H9 (cell line): ENCODE measurements at regions not wholly inside any gene's neighbourhood (a gene's known extent, or its start where the extent isn't known, plus 50 kb on each side); places are given as distances from the start of the nearest gene placed in this dataset.

ENCODE experiments used
- DNase-seq: peaks from one replicate; pipeline ENCODE4 v3.0.0-alpha.2; 2017
- H2AFZ ChIP-seq: one replicate; pipeline ENCODE4 v1.6.1; 2013; ENCODE audit warnings: mild to moderate bottlenecking, low read length, control low read depth, moderate library complexity
- H2AK5ac ChIP-seq: 2 replicates; pipeline ENCODE4 v1.6.1; 2013; ENCODE audit warnings: low read length, control low read depth, mixed read lengths; ENCODE audit not compliant: insufficient read length
- H2BK120ac ChIP-seq: one replicate; pipeline ENCODE4 v1.6.1; 2013; ENCODE audit warnings: low read depth, mild to moderate bottlenecking, low read length, control low read depth, inconsistent platforms; ENCODE audit not compliant: poor library complexity, severe bottlenecking
- H2BK12ac ChIP-seq: 2 replicates; pipeline ENCODE4 v1.6.1; 2013; ENCODE audit warnings: low read length, control low read depth, mixed read lengths, low read depth; ENCODE audit not compliant: insufficient read length
- H2BK15ac ChIP-seq: 2 replicates; pipeline ENCODE4 v1.6.1; 2013; ENCODE audit warnings: low read depth, low read length, control low read depth
- H2BK20ac ChIP-seq: one replicate; pipeline ENCODE4 v1.6.1; 2013; ENCODE audit warnings: low read depth, mild to moderate bottlenecking, low read length, control low read depth, inconsistent platforms; ENCODE audit not compliant: poor library complexity, severe bottlenecking
- H2BK5ac ChIP-seq: 2 replicates; pipeline ENCODE4 v1.6.1; 2013; ENCODE audit warnings: low read length, control low read depth, mixed read lengths; ENCODE audit not compliant: insufficient read length
- H3K14ac ChIP-seq: 2 replicates; pipeline ENCODE4 v1.6.1; 2013; ENCODE audit warnings: low read length, control low read depth; ENCODE audit not compliant: insufficient read depth
- H3K18ac ChIP-seq: 2 replicates; pipeline ENCODE4 v1.6.1; 2013; ENCODE audit warnings: low read depth, mild to moderate bottlenecking, mixed read lengths, low read length, control low read depth; ENCODE audit not compliant: insufficient read length
- H3K23ac ChIP-seq: 2 replicates; pipeline ENCODE4 v1.6.1; 2013; ENCODE audit warnings: low read length, control low read depth, mixed read lengths, low read depth; ENCODE audit not compliant: insufficient read length
- H3K23me2 ChIP-seq: 2 replicates; pipeline ENCODE4 v1.6.1; 2013; ENCODE audit warnings: low read depth, mild to moderate bottlenecking, mixed read lengths, low read length, control low read depth; ENCODE audit not compliant: insufficient read length, poor library complexity, severe bottlenecking
- H3K27ac ChIP-seq: 2 replicates; pipeline ENCODE4 v1.5.1; 2013; ENCODE audit warnings: low read length, control low read depth, mixed read lengths, low read depth; ENCODE audit not compliant: insufficient read length
- H3K27me3 ChIP-seq: 2 replicates; pipeline ENCODE4 v1.6.1; 2013; ENCODE audit warnings: low read length, control low read depth, inconsistent platforms; ENCODE audit not compliant: insufficient read depth
- H3K4ac ChIP-seq: 2 replicates; pipeline ENCODE4 v1.6.1; 2013; ENCODE audit warnings: low read depth, mild to moderate bottlenecking, control low read depth, inconsistent platforms, low read length, moderate library complexity
- H3K4me1 ChIP-seq: 2 replicates; pipeline ENCODE4 v1.6.1; 2013; ENCODE audit warnings: low read length, control low read depth, inconsistent platforms; ENCODE audit not compliant: insufficient read depth
- H3K4me2 ChIP-seq: 2 replicates; pipeline ENCODE4 v1.6.1; 2013; ENCODE audit warnings: low read length, control low read depth, mixed read lengths; ENCODE audit not compliant: insufficient read length, insufficient read depth
- H3K56ac ChIP-seq: 2 replicates; pipeline ENCODE4 v1.6.1; 2013; ENCODE audit warnings: low read depth, mild to moderate bottlenecking, mixed read lengths, low read length, control low read depth; ENCODE audit not compliant: insufficient read length
- H3K79me1 ChIP-seq: 2 replicates; pipeline ENCODE4 v1.6.1; 2013; ENCODE audit warnings: low read depth, mild to moderate bottlenecking, moderate library complexity, low read length, control low read depth, inconsistent platforms; ENCODE audit not compliant: insufficient read depth, poor library complexity, severe bottlenecking
- H3K79me2 ChIP-seq: 2 replicates; pipeline ENCODE4 v1.6.1; 2013; ENCODE audit warnings: low read length, control low read depth, inconsistent platforms; ENCODE audit not compliant: insufficient read depth
- H3K9ac ChIP-seq: 2 replicates; pipeline ENCODE4 v1.6.1; 2013; ENCODE audit warnings: low read length, control low read depth, mixed read lengths; ENCODE audit not compliant: insufficient read length; ENCODE audit errors: extremely low read depth
- H3K9me3 ChIP-seq: one replicate; pipeline ENCODE4 v1.6.1; 2013; ENCODE audit warnings: low read depth, low read length, inconsistent platforms; ENCODE audit not compliant: control insufficient read depth
- H3T11ph ChIP-seq: one replicate; pipeline ENCODE4 v1.6.1; 2013; ENCODE audit warnings: mild to moderate bottlenecking, low read length, control low read depth, inconsistent platforms
- H4K20me1 ChIP-seq: one replicate; pipeline ENCODE4 v1.6.1; 2013; ENCODE audit not compliant: control insufficient read depth, insufficient read length, insufficient read depth
- H4K5ac ChIP-seq: 2 replicates; pipeline ENCODE4 v1.6.1; 2013; ENCODE audit warnings: low read depth, mild to moderate bottlenecking, mixed read lengths, low read length, control low read depth; ENCODE audit not compliant: insufficient read length
- H4K8ac ChIP-seq: replicated peaks from 2 replicates; pipeline ENCODE4 v1.6.1; 2013; ENCODE audit warnings: low read length, control low read depth, mixed read lengths, low read depth; ENCODE audit not compliant: insufficient read length
- H4K91ac ChIP-seq: 2 replicates; pipeline ENCODE4 v1.6.1; 2013; ENCODE audit warnings: low read depth, mild to moderate bottlenecking, moderate library complexity, mixed read lengths, low read length, control low read depth; ENCODE audit not compliant: insufficient read length
- H3K27ac Mint-ChIP-seq, 3 experiments: 2 replicates in 2 of 3; 3 replicates in 1 of 3; pipeline ENCODE4 v1.8.0; 2020 to 2021; ENCODE audit warnings: mixed read lengths in 3 of 3, mild to moderate bottlenecking in 1 of 3, moderate library complexity in 1 of 3
- H3K27me3 Mint-ChIP-seq: 2 replicates; pipeline ENCODE4 v1.8.0; 2021; ENCODE audit warnings: low read depth, mild to moderate bottlenecking, moderate library complexity, mixed read lengths
- H3K36me3 Mint-ChIP-seq, 3 experiments: 2 replicates in 2 of 3; 3 replicates in 1 of 3; pipeline ENCODE4 v1.8.0; 2020 to 2021; ENCODE audit warnings: low read depth in 3 of 3, mixed read lengths in 3 of 3; ENCODE audit not compliant: insufficient read depth in 1 of 3
- H3K4me1 Mint-ChIP-seq, 2 experiments: 2 replicates each; pipeline ENCODE4 v1.8.0; 2020; ENCODE audit warnings: mixed read lengths in 2 of 2
- H3K4me3 Mint-ChIP-seq, 2 experiments: 2 replicates in 1 of 2; 3 replicates in 1 of 2; pipeline ENCODE4 v1.8.0; 2020 to 2021; ENCODE audit warnings: mild to moderate bottlenecking in 2 of 2, mixed read lengths in 2 of 2, moderate library complexity in 1 of 2
- H3K9me3 Mint-ChIP-seq, 2 experiments: 2 replicates in 1 of 2; 3 replicates in 1 of 2; pipeline ENCODE4 v1.8.0; 2020; ENCODE audit warnings: mild to moderate bottlenecking in 2 of 2, mixed read lengths in 2 of 2, moderate library complexity in 1 of 2
- WGBS: extraction: QIAGEN DNeasy Blood & Tissue Kit; methylation state at CpG from one replicate; pipeline ENCODE4 v1.1.7; 2013; ENCODE audit warnings: missing lambda C conversion rate, low lambda C conversion rate, mixed read lengths; ENCODE audit not compliant: insufficient read length; ENCODE audit errors: extremely low coverage; 5-methylcytosine and 5-hydroxymethylcytosine counted together
- TF ChIP-seq, protein P1 (sequence below): fragments of 200-600 bp; sonication (generic); conservative IDR thresholded peaks from 3 replicates; pipeline ENCODE4 v1.8.0; 2021; ENCODE audit warnings: antibody characterized with exemption, mild to moderate bottlenecking

GRCh38 chr17:36741019-36741902 lies 139.9 kb downstream of the MRM1 start:
- H3K27ac ChIP-seq, result no peak overlapping the region
- no peak overlapping the region for H3T11ph ChIP-seq
- H2BK12ac ChIP-seq, result no peak overlapping the region
- Mint-ChIP-seq H3K4me1 (peaks cover 15 to 20% of the 10 kb centered on the region in 2 experiments), H3K36me3 (no peaks in the 10 kb centered on the region), H3K27me3 (peaks cover 3% of the 10 kb centered on the region), H3K4me3 (no peak overlapping the region), H3K9me3 (no peaks in the 10 kb centered on the region; a peak in 2 of 5 replicates), H3K27ac (no peak overlapping the region; a peak in 1 of 7 replicates)
- no peak overlapping the region for H3K4me2 ChIP-seq
- H4K91ac ChIP-seq, result no peak overlapping the region
- TF ChIP-seq, protein P1, sequence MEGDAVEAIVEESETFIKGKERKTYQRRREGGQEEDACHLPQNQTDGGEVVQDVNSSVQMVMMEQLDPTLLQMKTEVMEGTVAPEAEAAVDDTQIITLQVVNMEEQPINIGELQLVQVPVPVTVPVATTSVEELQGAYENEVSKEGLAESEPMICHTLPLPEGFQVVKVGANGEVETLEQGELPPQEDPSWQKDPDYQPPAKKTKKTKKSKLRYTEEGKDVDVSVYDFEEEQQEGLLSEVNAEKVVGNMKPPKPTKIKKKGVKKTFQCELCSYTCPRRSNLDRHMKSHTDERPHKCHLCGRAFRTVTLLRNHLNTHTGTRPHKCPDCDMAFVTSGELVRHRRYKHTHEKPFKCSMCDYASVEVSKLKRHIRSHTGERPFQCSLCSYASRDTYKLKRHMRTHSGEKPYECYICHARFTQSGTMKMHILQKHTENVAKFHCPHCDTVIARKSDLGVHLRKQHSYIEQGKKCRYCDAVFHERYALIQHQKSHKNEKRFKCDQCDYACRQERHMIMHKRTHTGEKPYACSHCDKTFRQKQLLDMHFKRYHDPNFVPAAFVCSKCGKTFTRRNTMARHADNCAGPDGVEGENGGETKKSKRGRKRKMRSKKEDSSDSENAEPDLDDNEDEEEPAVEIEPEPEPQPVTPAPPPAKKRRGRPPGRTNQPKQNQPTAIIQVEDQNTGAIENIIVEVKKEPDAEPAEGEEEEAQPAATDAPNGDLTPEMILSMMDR, result no peak
- no peaks in the 10 kb centered on the region for H3K79me1 ChIP-seq
- no peak overlapping the region for H2BK5ac ChIP-seq
- no peak overlapping the region for H2BK15ac ChIP-seq
- peak overlapping the region; percentile 31 for H3K56ac ChIP-seq
- H3K27me3 ChIP-seq, result no peaks in the 10 kb centered on the region
- H2AFZ ChIP-seq, result no peak overlapping the region
- no peaks in the 10 kb centered on the region for H3K9me3 ChIP-seq
- H3K4ac ChIP-seq, result no peak overlapping the region
- DNase-seq, result no peak
- peak overlapping the region; percentile 1 for H4K8ac ChIP-seq
- H4K20me1 ChIP-seq, result no peaks in the 10 kb centered on the region
- no peak overlapping the region for H2BK120ac ChIP-seq
- H3K4me1 ChIP-seq, result no peaks in the 10 kb centered on the region
- 100% methylated on average over 3 of the region's 6 CpGs for WGBS
- no peak overlapping the region for H2BK20ac ChIP-seq
- H3K79me2 ChIP-seq, result no peaks in the 10 kb centered on the region
- no peak overlapping the region for H3K9ac ChIP-seq
- no peaks in the 10 kb centered on the region for H3K23me2 ChIP-seq
- H3K14ac ChIP-seq, result no peak overlapping the region
- no peak overlapping the region for H2AK5ac ChIP-seq
- no peak overlapping the region for H4K5ac ChIP-seq
- no peak overlapping the region for H3K18ac ChIP-seq
- no peak overlapping the region for H3K23ac ChIP-seq
